ENCODE measurements at regions not wholly inside any gene's neighbourhood (a gene's known extent, or its start where the extent isn't known, plus 50 kb on each side); places are given as distances from the start of the nearest gene placed in this dataset.

- TF ChIP-seq DPF2 (IDR thresholded peaks at IDR 0.05) (no peak), BRCA1 (IDR thresholded peaks at IDR 0.05; ENCODE audit: low read depth, low read length) (no peak), TARDBP (IDR thresholded peaks at IDR 0.05; ENCODE audit: borderline replicate concordance) (no peak)
- TF ChIP-seq, protein P1, sequence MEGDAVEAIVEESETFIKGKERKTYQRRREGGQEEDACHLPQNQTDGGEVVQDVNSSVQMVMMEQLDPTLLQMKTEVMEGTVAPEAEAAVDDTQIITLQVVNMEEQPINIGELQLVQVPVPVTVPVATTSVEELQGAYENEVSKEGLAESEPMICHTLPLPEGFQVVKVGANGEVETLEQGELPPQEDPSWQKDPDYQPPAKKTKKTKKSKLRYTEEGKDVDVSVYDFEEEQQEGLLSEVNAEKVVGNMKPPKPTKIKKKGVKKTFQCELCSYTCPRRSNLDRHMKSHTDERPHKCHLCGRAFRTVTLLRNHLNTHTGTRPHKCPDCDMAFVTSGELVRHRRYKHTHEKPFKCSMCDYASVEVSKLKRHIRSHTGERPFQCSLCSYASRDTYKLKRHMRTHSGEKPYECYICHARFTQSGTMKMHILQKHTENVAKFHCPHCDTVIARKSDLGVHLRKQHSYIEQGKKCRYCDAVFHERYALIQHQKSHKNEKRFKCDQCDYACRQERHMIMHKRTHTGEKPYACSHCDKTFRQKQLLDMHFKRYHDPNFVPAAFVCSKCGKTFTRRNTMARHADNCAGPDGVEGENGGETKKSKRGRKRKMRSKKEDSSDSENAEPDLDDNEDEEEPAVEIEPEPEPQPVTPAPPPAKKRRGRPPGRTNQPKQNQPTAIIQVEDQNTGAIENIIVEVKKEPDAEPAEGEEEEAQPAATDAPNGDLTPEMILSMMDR (IDR thresholded peaks at IDR 0.05 in 2 of 3, conservative IDR thresholded peaks at IDR 0.05 in 1 of 3; ENCODE audit: control insufficient read depth in 2 of 3, extremely low read depth in 1 of 3, insufficient read depth in 1 of 3, low read depth in 3 of 3, low read length in 3 of 3): no peak
- TF ChIP-seq, protein P2, sequence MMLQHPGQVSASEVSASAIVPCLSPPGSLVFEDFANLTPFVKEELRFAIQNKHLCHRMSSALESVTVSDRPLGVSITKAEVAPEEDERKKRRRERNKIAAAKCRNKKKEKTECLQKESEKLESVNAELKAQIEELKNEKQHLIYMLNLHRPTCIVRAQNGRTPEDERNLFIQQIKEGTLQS (IDR thresholded peaks at IDR 0.05; ENCODE audit: borderline replicate concordance, extremely low read depth, low read depth, low read length): no peak
These were observed 54.6 kb upstream of the RAB9B start for GRCh38 chrX:103886624-103887023.

All from GM12878 (cell line).